ENCODE measurements at regions not wholly inside any gene's neighbourhood (a gene's known extent, or its start where the extent isn't known, plus 50 kb on each side); places are given as distances from the start of the nearest gene placed in this dataset.

GRCh38 chr5:104024538-104024937 lies 461.9 kb upstream of the NUDT12 start:
- Histone ChIP-seq H3K9ac (ENCODE audit: extremely low read depth, low read length, poor library complexity, severe bottlenecking) (no peak overlapping the region), H3K36me3 (ENCODE audit: control insufficient read depth, insufficient read depth, low read length) (no peaks in the 10 kb centered on the region), H3K4me1 (ENCODE audit: control insufficient read depth, insufficient read depth, low read length) (no peaks in the 10 kb centered on the region), H3K9me3 (ENCODE audit: control insufficient read depth, low read length) (peaks cover 2% of the 10 kb centered on the region), H3K27ac (ENCODE audit: low read depth, low read length) (no peak overlapping the region), H3K27me3 (ENCODE audit: control insufficient read depth, insufficient read depth, low read length, poor library complexity, severe bottlenecking) (no peaks in the 10 kb centered on the region), H3K4me3 (ENCODE audit: low read length) (no peak overlapping the region)
- TF ChIP-seq CTCF (conservative IDR thresholded peaks at IDR 0.05), result no peak
- no peak for DNase-seq
- H3K4me1 Mint-ChIP-seq, result no peaks in the 10 kb centered on the region
- H3K27ac Mint-ChIP-seq, result no peak overlapping the region
- H3K9me3 Mint-ChIP-seq, result peaks cover 4% of the 10 kb centered on the region
- H3K27me3 Mint-ChIP-seq (ENCODE audit: insufficient read depth), result no peaks in the 10 kb centered on the region
- no peak overlapping the region for H3K4me3 Mint-ChIP-seq
- peaks cover 6% of the 10 kb centered on the region for H3K36me3 Mint-ChIP-seq (ENCODE audit: low read depth)
- 93% methylated on average over 5 of the region's 5 CpGs; no CpG with 5 or more reads in 1 of the 2 experiments for WGBS, 2 experiments (ENCODE audit: insufficient coverage in 1 of 2, insufficient read length in 1 of 2)

- Histone ChIP-seq H3K4me1 (ENCODE audit: control insufficient read depth, insufficient read depth, low read length) (no peaks in the 10 kb centered on the region), H3K9ac (ENCODE audit: extremely low read depth, low read length, poor library complexity, severe bottlenecking) (no peak overlapping the region), H3K27me3 (ENCODE audit: control insufficient read depth, insufficient read depth, low read length, poor library complexity, severe bottlenecking) (no peaks in the 10 kb centered on the region), H3K36me3 (ENCODE audit: control insufficient read depth, insufficient read depth, low read length) (no peaks in the 10 kb centered on the region), H3K27ac (ENCODE audit: low read depth, low read length) (no peak overlapping the region), H3K4me3 (ENCODE audit: low read length) (no peak overlapping the region), H3K9me3 (ENCODE audit: control insufficient read depth, low read length) (peaks cover 9% of the 10 kb centered on the region)
- H3K27ac Mint-ChIP-seq, result no peak overlapping the region
- no peak overlapping the region for H3K4me3 Mint-ChIP-seq
- TF ChIP-seq CTCF (conservative IDR thresholded peaks at IDR 0.05), result no peak
- DNase-seq, result no peak
- H3K27me3 Mint-ChIP-seq (ENCODE audit: insufficient read depth), result no peaks in the 10 kb centered on the region
- peaks cover 8% of the 10 kb centered on the region for H3K36me3 Mint-ChIP-seq (ENCODE audit: low read depth)
- H3K9me3 Mint-ChIP-seq, result peaks cover 10% of the 10 kb centered on the region
- H3K4me1 Mint-ChIP-seq, result no peaks in the 10 kb centered on the region
- 83 to 95% methylated on average over 1 of the region's 2 CpGs for WGBS, 2 experiments (ENCODE audit: insufficient coverage in 1 of 2, insufficient read length in 1 of 2)
Observed at GRCh38 chr5:104023739-104024138, 461.1 kb upstream of the NUDT12 start.

GRCh38 chr5:104019956-104020355 lies 457.4 kb upstream of the NUDT12 start:
- peaks cover 32% of the 10 kb centered on the region for H3K9me3 Mint-ChIP-seq
- Histone ChIP-seq H3K27me3 (ENCODE audit: control insufficient read depth, insufficient read depth, low read length, poor library complexity, severe bottlenecking) (no peaks in the 10 kb centered on the region), H3K4me1 (ENCODE audit: control insufficient read depth, insufficient read depth, low read length) (no peaks in the 10 kb centered on the region), H3K4me3 (ENCODE audit: low read length) (no peak overlapping the region), H3K36me3 (ENCODE audit: control insufficient read depth, insufficient read depth, low read length) (no peaks in the 10 kb centered on the region), H3K9ac (ENCODE audit: extremely low read depth, low read length, poor library complexity, severe bottlenecking) (no peak overlapping the region), H3K27ac (ENCODE audit: low read depth, low read length) (no peak overlapping the region), H3K9me3 (ENCODE audit: control insufficient read depth, low read length) (peaks cover 41% of the 10 kb centered on the region)
- H3K36me3 Mint-ChIP-seq (ENCODE audit: low read depth), result peaks cover 10% of the 10 kb centered on the region
- no peak for DNase-seq
- no peak overlapping the region for H3K27ac Mint-ChIP-seq
- 97% methylated on average over 2 of the region's 2 CpGs; no CpG with 5 or more reads in 1 of the 2 experiments for WGBS, 2 experiments (ENCODE audit: insufficient coverage in 1 of 2, insufficient read length in 1 of 2)
- TF ChIP-seq CTCF (conservative IDR thresholded peaks at IDR 0.05), result no peak
- no peaks in the 10 kb centered on the region for H3K27me3 Mint-ChIP-seq (ENCODE audit: insufficient read depth)
- H3K4me3 Mint-ChIP-seq, result no peak overlapping the region
- H3K4me1 Mint-ChIP-seq, result no peaks in the 10 kb centered on the region

All from endodermal cell (in vitro differentiated cells).